Smooth muscle cell (in vitro differentiated cells): ENCODE measurements at regions not wholly inside any gene's neighbourhood (a gene's known extent, or its start where the extent isn't known, plus 50 kb on each side); places are given as distances from the start of the nearest gene placed in this dataset.

Source experiments
- DNase-seq: peaks from one replicate; lab custom pipeline; 2025; ENCODE audit not compliant: unreplicated experiment; lab: John Stamatoyannopoulos, UW
- H2AFZ ChIP-seq: fragments of 200-600 bp; sonication (generic); 2 replicates; pipeline ENCODE4 v1.6.0; 2016; ENCODE audit warnings: antibody characterized with exemption, low read depth, mild to moderate bottlenecking
- H3F3A ChIP-seq: fragments of 200-600 bp; sonication (generic); 2 replicates; pipeline ENCODE4 v1.6.0; 2017; ENCODE audit warnings: antibody characterized with exemption, low read depth
- H3K27ac ChIP-seq: fragments of 200-600 bp; sonication (generic); 2 replicates; pipeline ENCODE4 v1.5.1; 2016; ENCODE audit warnings: low read depth, mild to moderate bottlenecking
- H3K27me3 ChIP-seq: fragments of 200-600 bp; sonication (generic); 2 replicates; pipeline ENCODE4 v1.6.1; 2016; ENCODE audit warnings: low read depth, mild to moderate bottlenecking
- H3K36me3 ChIP-seq: fragments of 200-600 bp; sonication (generic); 2 replicates; pipeline ENCODE4 v1.5.1; 2016; ENCODE audit warnings: low read depth
- H3K4me1 ChIP-seq: fragments of 200-600 bp; sonication (generic); 2 replicates; pipeline ENCODE4 v1.5.1; 2016; ENCODE audit warnings: low read depth
- H3K4me2 ChIP-seq: fragments of 200-600 bp; sonication (generic); 2 replicates; pipeline ENCODE4 v1.6.0; 2016; ENCODE audit warnings: mild to moderate bottlenecking
- H3K4me3 ChIP-seq: fragments of 200-600 bp; sonication (generic); 2 replicates; pipeline ENCODE4 v1.5.1; 2016; ENCODE audit warnings: mild to moderate bottlenecking
- H3K79me2 ChIP-seq: fragments of 200-600 bp; sonication (generic); 2 replicates; pipeline ENCODE4 v1.6.0; 2016; ENCODE audit warnings: low read depth, mild to moderate bottlenecking
- H3K9ac ChIP-seq: fragments of 200-600 bp; sonication (generic); 2 replicates; pipeline ENCODE4 v1.6.0; 2016; ENCODE audit warnings: low read depth
- H3K9me3 ChIP-seq: fragments of 200-600 bp; sonication (generic); replicated peaks from 2 replicates; pipeline ENCODE4 v1.5.1; 2016; ENCODE audit warnings: low read depth
- H4K20me1 ChIP-seq: fragments of 200-600 bp; sonication (generic); 2 replicates; pipeline ENCODE4 v1.6.0; 2016; ENCODE audit warnings: low read depth
- WGBS: methylation state at CpG from one replicate; pipeline ENCODE4 v1.1.7; 2016; ENCODE audit warnings: low lambda C conversion rate; 5-methylcytosine and 5-hydroxymethylcytosine counted together
- TF ChIP-seq, protein P1 (sequence below): fragments of 200-600 bp; sonication (generic); IDR thresholded peaks from 2 replicates; pipeline ENCODE4 v1.5.1; 2017; ENCODE audit warnings: borderline replicate concordance, mild to moderate bottlenecking, antibody characterized with exemption; ENCODE audit not compliant: insufficient read depth, poor library complexity, severe bottlenecking

GRCh38 chr17:17413215-17413792 lies 63.5 kb upstream of the MED9 start:
- H3K4me1 ChIP-seq: no peaks in the 10 kb centered on the region
- TF ChIP-seq, protein P1, sequence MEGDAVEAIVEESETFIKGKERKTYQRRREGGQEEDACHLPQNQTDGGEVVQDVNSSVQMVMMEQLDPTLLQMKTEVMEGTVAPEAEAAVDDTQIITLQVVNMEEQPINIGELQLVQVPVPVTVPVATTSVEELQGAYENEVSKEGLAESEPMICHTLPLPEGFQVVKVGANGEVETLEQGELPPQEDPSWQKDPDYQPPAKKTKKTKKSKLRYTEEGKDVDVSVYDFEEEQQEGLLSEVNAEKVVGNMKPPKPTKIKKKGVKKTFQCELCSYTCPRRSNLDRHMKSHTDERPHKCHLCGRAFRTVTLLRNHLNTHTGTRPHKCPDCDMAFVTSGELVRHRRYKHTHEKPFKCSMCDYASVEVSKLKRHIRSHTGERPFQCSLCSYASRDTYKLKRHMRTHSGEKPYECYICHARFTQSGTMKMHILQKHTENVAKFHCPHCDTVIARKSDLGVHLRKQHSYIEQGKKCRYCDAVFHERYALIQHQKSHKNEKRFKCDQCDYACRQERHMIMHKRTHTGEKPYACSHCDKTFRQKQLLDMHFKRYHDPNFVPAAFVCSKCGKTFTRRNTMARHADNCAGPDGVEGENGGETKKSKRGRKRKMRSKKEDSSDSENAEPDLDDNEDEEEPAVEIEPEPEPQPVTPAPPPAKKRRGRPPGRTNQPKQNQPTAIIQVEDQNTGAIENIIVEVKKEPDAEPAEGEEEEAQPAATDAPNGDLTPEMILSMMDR: no peak
- H3K9me3 ChIP-seq: no peaks in the 10 kb centered on the region
- WGBS: 91% methylated on average over 6 of the region's 6 CpGs
- DNase-seq: no peak
- no peaks in the 10 kb centered on the region for H3K36me3 ChIP-seq
- H3K4me3 ChIP-seq: no peak overlapping the region
- no peak overlapping the region for H3K9ac ChIP-seq
- no peak overlapping the region for H2AFZ ChIP-seq
- H3K27me3 ChIP-seq: no peaks in the 10 kb centered on the region
- H4K20me1 ChIP-seq: no peaks in the 10 kb centered on the region
- H3F3A ChIP-seq: peaks cover 16% of the 10 kb centered on the region
- H3K4me2 ChIP-seq: no peak overlapping the region
- no peaks in the 10 kb centered on the region for H3K79me2 ChIP-seq
- no peak overlapping the region for H3K27ac ChIP-seq

DNA sequence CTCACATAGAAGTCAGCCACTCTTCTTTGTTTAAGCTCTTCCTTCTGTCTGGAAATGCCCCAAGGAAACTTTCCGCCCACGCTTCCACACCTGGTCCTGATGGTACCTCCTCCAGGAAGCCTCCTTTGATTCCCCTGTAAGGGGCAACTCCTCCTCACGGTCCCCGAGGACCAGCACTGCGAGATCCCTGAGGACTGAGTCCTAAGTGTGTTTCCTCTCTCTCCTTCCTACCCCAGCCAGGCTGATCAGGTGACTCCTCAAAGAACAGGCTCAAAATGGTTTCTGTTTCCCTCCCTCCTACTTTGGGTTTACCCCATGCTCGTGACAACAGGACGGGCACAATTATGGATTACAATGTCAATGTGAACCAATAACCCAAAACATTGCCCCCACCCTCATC lies 63.0 kb upstream of the MED9 start:
- Histone ChIP-seq H2AFZ (peak overlapping the region; percentile 10), H3K27me3 (no peaks in the 10 kb centered on the region), H3K4me2 (no peak overlapping the region), H4K20me1 (no peaks in the 10 kb centered on the region), H3K9me3 (no peaks in the 10 kb centered on the region), H3K27ac (no peak overlapping the region), H3K4me3 (no peak overlapping the region), H3K4me1 (no peaks in the 10 kb centered on the region), H3K9ac (no peak overlapping the region), H3K36me3 (no peaks in the 10 kb centered on the region), H3F3A (peaks cover 16% of the 10 kb centered on the region), H3K79me2 (no peaks in the 10 kb centered on the region)
- 92% methylated on average over 7 of the region's 7 CpGs for WGBS
- TF ChIP-seq, protein P1: no peak
- DNase-seq: no peak

- Histone ChIP-seq H3K4me1 (no peaks in the 10 kb centered on the region), H3K79me2 (no peaks in the 10 kb centered on the region), H3F3A (peaks cover 16% of the 10 kb centered on the region), H4K20me1 (no peaks in the 10 kb centered on the region), H2AFZ (peak overlapping the region; percentile 10), H3K9ac (no peak overlapping the region), H3K27me3 (no peaks in the 10 kb centered on the region), H3K4me3 (no peak overlapping the region), H3K27ac (no peak overlapping the region), H3K4me2 (no peak overlapping the region), H3K36me3 (no peaks in the 10 kb centered on the region), H3K9me3 (no peaks in the 10 kb centered on the region)
- no peak for DNase-seq
- TF ChIP-seq, protein P1: no peak
- WGBS: 62% methylated on average over 13 of the region's 13 CpGs
These were observed 62.4 kb upstream of the MED9 start for GRCh38 chr17:17414341-17414805.

GRCh38 chr17:17415006-17415405 lies 61.8 kb upstream of the MED9 start:
- no peak overlapping the region for H3K4me2 ChIP-seq
- H3K27me3 ChIP-seq: no peaks in the 10 kb centered on the region
- DNase-seq: no peak
- TF ChIP-seq, protein P1: no peak
- no peak overlapping the region for H3K9ac ChIP-seq
- no peak overlapping the region for H3K27ac ChIP-seq
- no peak overlapping the region for H3K4me3 ChIP-seq
- WGBS: 95% methylated on average over 3 of the region's 3 CpGs
- no peaks in the 10 kb centered on the region for H3K4me1 ChIP-seq
- H2AFZ ChIP-seq: no peak overlapping the region
- H3K9me3 ChIP-seq: no peaks in the 10 kb centered on the region
- no peaks in the 10 kb centered on the region for H3K79me2 ChIP-seq
- H3K36me3 ChIP-seq: no peaks in the 10 kb centered on the region
- H3F3A ChIP-seq: peaks cover 16% of the 10 kb centered on the region
- no peaks in the 10 kb centered on the region for H4K20me1 ChIP-seq
